Adrenal gland (tissue), 9 donors: ENCODE measurements at regions not wholly inside any gene's neighbourhood (a gene's known extent, or its start where the extent isn't known, plus 50 kb on each side); places are given as distances from the start of the nearest gene placed in this dataset.

Experiments
- DNase-seq, 7 donors: peaks; one replicate each; pipeline ENCODE4 v3.0.0-alpha.2; 2019 to 2020
- H3K27ac ChIP-seq, 5 donors: fragments of 200-600 bp; sonication (generic) in 4 of 5; 1 replicate in 3 of 5; 2 replicates in 2 of 5; pipeline versions ENCODE4 v1.5.1 to v1.8.0; 2016 to 2020; ENCODE audit warnings: mild to moderate bottlenecking in 1 of 5
- H3K27me3 ChIP-seq: fragments of 200-600 bp; 2 replicates; pipeline ENCODE4 v1.8.0; 2021
- H3K36me3 ChIP-seq, 2 donors: fragments of 200-600 bp; replicated peaks in 1 of 2; 1 replicate in 1 of 2; 2 replicates in 1 of 2; pipeline versions ENCODE4 v1.5.1 to v1.8.0; 2018 to 2022
- H3K4me1 ChIP-seq, 2 donors: fragments of 200-600 bp; replicated peaks in 1 of 2; 1 replicate in 1 of 2; 2 replicates in 1 of 2; pipeline versions ENCODE4 v1.5.1 to v1.8.0; 2018 to 2021
- H3K4me3 ChIP-seq, 4 donors: fragments of 200-600 bp; sonication (generic) in 3 of 4; one replicate each; pipeline ENCODE4 v1.5.1; 2016 to 2018
- H3K9me3 ChIP-seq, 3 donors: fragments of 200-600 bp; sonication (generic) in 1 of 3; replicated peaks in 1 of 3; 1 replicate in 2 of 3; 2 replicates in 1 of 3; pipeline versions ENCODE4 v1.5.1 to v1.8.0; 2016 to 2021
- POLR2A ChIP-seq, 2 donors: fragments of 450-650 bp; IDR thresholded peaks; one replicate each; pipeline ENCODE4 v1.6.1; 2017; ENCODE audit warnings: antibody characterized with exemption in 2 of 2, mild to moderate bottlenecking in 2 of 2, moderate library complexity in 1 of 2
- WGBS, 4 donors: extraction: QIAGEN DNeasy Blood & Tissue Kit in 2 of 4; methylation state at CpG; one replicate each; pipeline versions ENCODE4 v1.1.5 to v1.1.7; 2013 to 2017; 5-methylcytosine and 5-hydroxymethylcytosine counted together
- intact Hi-C, 2 donors: fragments of 100-400 bp; cut with DNase I; formaldehyde crosslinking; loops; one replicate each; pipeline versions ENCODE4 v1.14.1 to v1.15.0; 2022 to 2023
- TF ChIP-seq, protein P1 (sequence below), 6 experiments: fragments of 450-650 bp in 4 of 6; fragments of 200-600 bp in 2 of 6; sonication (generic) in 1 of 6; IDR thresholded peaks; 1 replicate in 5 of 6; 2 replicates in 1 of 6; pipeline versions ENCODE4 v1.5.1 to v1.8.0; 2016 to 2021; ENCODE audit warnings: antibody characterized with exemption in 6 of 6, mild to moderate bottlenecking in 2 of 6, moderate library complexity in 1 of 6
- donor health status: healthy with polysubstance abuse.
- donor health status: Bipolar disorder and iron deficiency.
- donor health status: DM: yes; HTN: yes; CAD: no.
- donor health status: DM: no; HTN: no; CAD: no.
- donor health status: DM: no; HTN: no; CAD: no.

DNA sequence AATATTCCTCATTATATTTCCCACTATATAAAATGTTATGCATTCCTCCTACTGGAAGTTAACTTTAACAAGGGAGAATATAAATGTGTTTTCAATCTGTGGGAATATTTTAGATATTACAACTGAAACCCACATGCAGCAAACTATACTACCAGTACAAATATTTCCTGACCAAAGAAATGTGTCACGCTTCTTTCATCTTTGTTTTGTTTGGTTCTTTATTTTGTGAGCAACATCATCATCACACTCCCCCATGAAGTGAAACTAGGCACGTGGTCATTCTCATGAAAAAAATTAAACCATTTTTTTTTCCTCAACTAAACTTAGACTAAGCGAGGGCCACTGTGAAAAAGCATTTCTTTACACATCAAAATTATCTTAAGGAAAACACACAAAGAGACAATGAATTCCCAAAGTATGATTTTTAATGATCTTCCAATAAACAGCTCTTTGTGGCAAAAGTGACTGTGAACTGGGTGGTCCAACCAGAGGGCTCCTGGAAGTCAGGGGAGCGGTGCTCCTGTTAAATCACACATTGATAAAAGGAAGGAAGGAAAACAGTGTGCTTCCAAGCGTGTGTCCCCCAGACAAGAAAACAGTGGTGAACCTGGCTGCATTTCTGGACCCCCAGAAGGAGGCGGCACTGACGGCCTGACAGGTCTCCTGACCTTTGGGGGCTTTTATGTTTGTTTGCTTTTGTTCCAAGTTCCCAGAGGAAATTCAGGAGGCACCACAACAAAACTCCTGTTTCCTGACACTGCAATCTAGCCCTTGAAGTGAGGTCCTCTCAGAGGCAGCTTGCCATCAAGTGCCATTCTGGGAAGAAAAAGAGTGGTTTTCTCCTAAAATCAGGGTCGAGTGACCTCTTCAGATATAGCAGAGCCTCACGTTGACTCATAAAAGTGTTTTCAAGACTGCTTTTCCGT is 166.8 kb upstream of the FOXQ1 start:
- whole genome bisulfite sequencing, 4 donors, result 56 to 69% (median 62%) methylated on average over 10 of the region's 10 CpGs
- no peak overlapping the region for H3K4me3 ChIP-seq
- no peak for TF ChIP-seq POLR2A (IDR thresholded peaks at IDR 0.05)
- H3K27me3 ChIP-seq, result peaks cover 13% of the 10 kb centered on the region
- H3K9me3 ChIP-seq, result no peaks in the 10 kb centered on the region
- H3K27ac ChIP-seq, result no peak overlapping the region
- DNase-seq, result no peak
- no peaks in the 10 kb centered on the region for H3K36me3 ChIP-seq
- H3K4me1 ChIP-seq, result no peaks in the 10 kb centered on the region
- intact Hi-C loops, result no loop called here

DNA sequence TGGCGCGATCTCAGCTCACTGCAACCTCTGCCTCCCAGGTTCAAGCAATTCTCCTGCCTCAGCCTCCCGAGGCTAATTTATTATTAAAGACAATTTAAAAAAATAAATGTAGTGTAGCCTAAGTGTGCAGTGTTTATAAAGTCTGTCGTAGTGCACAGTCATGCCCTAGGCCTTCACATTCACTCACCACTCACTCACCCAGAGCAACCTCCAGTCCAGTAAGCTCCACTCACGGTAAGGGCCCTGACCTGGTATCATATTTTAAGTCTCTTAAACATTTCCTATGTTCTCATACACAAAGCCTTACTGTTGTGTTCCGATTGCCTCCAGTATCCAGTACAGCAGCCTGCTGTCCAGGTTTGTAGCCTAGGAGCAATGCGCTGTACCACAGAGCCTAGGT is 168.2 kb upstream of the FOXQ1 start:
- Histone ChIP-seq H3K27me3 (peaks cover 13% of the 10 kb centered on the region), H3K27ac (no peak overlapping the region), H3K4me3 (no peak overlapping the region), H3K36me3 (no peaks in the 10 kb centered on the region), H3K4me1 (no peaks in the 10 kb centered on the region), H3K9me3 (no peaks in the 10 kb centered on the region)
- intact Hi-C loops, result no loop called here
- 68 to 85% (median 82%) methylated on average over 7 of the region's 7 CpGs for WGBS, 4 donors
- TF ChIP-seq, protein P1, sequence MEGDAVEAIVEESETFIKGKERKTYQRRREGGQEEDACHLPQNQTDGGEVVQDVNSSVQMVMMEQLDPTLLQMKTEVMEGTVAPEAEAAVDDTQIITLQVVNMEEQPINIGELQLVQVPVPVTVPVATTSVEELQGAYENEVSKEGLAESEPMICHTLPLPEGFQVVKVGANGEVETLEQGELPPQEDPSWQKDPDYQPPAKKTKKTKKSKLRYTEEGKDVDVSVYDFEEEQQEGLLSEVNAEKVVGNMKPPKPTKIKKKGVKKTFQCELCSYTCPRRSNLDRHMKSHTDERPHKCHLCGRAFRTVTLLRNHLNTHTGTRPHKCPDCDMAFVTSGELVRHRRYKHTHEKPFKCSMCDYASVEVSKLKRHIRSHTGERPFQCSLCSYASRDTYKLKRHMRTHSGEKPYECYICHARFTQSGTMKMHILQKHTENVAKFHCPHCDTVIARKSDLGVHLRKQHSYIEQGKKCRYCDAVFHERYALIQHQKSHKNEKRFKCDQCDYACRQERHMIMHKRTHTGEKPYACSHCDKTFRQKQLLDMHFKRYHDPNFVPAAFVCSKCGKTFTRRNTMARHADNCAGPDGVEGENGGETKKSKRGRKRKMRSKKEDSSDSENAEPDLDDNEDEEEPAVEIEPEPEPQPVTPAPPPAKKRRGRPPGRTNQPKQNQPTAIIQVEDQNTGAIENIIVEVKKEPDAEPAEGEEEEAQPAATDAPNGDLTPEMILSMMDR (IDR thresholded peaks at IDR 0.05), result no peak
- TF ChIP-seq POLR2A (IDR thresholded peaks at IDR 0.05), result no peak
- DNase-seq, result no peak

DNA sequence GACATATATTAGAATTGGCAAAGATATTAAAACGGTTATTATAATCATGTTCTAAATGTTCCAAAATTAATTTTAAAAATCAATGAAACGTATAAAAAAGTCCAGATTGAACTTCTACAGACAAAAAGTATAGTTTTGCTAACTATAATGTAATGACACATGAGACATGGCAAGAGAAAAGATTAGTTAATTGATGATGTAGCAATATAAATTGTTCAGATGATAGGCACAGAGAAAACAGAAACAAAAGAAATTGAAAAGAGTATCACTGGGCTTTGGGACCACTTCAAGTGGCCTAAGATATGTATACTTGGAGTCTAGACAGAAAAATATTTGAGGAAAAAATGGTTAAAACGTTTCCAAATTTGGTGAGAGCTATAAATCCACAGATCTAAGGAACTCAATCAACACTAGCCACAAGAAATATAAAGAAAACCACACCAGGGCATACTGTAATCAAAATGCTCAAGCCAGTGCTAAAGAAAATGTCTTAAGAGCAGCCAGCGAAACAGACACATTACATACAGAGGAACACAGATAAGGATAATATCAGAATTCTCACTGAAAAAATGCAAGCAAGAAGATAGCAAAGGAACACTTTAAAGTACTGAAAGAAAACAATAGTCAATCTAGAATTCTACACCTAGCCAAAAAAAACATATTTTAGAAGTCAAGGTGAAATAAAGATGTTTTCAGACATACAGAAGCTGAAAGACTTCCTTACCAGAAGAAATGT is 172.6 kb upstream of the FOXQ1 start:
- no peaks in the 10 kb centered on the region for H3K9me3 ChIP-seq
- intact Hi-C loops, result no loop called here
- 65 to 74% (median 68%) methylated on average over 4 of the region's 4 CpGs for WGBS, 4 donors

DNA sequence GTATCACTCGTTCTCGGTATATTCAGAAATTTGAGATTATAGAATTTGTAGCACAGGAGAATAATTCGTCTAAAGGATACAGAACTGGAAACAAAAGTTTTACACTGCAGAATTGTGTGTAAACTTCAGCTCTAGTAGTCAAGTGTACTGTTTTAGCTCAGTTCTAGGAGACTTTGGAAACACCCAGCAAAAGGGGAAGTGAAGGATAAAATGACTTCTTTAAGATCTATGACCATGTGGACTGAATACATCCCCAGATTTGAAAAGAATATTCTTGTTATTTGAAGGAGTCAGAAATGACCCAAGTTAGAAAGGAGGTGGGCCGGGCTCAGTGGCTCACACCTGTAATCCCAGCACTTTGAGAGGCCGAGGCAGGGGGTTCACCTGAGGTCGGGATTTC is 174.0 kb upstream of the FOXQ1 start:
- H3K36me3 ChIP-seq, result no peaks in the 10 kb centered on the region
- H3K27ac ChIP-seq, result no peak overlapping the region
- TF ChIP-seq POLR2A (IDR thresholded peaks at IDR 0.05), result no peak
- TF ChIP-seq, protein P1 (IDR thresholded peaks at IDR 0.05), result no peak
- intact Hi-C loops, result no loop called here
- no peak for DNase-seq
- H3K27me3 ChIP-seq, result no peaks in the 10 kb centered on the region
- 88 to 91% (median 91%) methylated on average over 6 of the region's 6 CpGs for WGBS, 4 donors
- H3K4me1 ChIP-seq, result no peaks in the 10 kb centered on the region
- no peak overlapping the region for H3K4me3 ChIP-seq
- H3K9me3 ChIP-seq, result no peaks in the 10 kb centered on the region

More for the DNA sequence above, 172.6 kb upstream of the FOXQ1 start:
- Histone ChIP-seq H3K27ac (no peak overlapping the region), H3K36me3 (no peaks in the 10 kb centered on the region), H3K4me3 (no peak overlapping the region), H3K27me3 (no peaks in the 10 kb centered on the region), H3K4me1 (no peaks in the 10 kb centered on the region)
- no peak for TF ChIP-seq POLR2A (IDR thresholded peaks at IDR 0.05)
- TF ChIP-seq, protein P1 (IDR thresholded peaks at IDR 0.05), result no peak
- DNase-seq, result no peak
